GM03348 (cell line): ENCODE measurements at regions not wholly inside any gene's neighbourhood (a gene's known extent, or its start where the extent isn't known, plus 50 kb on each side); places are given as distances from the start of the nearest gene placed in this dataset.
"Not testable (repeated sequence)": the region's sequence is repeated elsewhere in the genome, so short reads cannot be mapped to it uniquely, and the experiment has no call there.

ENCODE experiments used
- DNase-seq: peaks from one replicate; pipeline ENCODE4 v3.0.0; 2012; ENCODE audit warnings: low spot score

- no peak for DNase-seq
Measured at GRCh38 chr22:49721211-49721763, 106.4 kb downstream of the BRD1 start.

- no peak for DNase-seq
Measured at GRCh38 chr22:49720279-49720959, 107.3 kb downstream of the BRD1 start.

- DNase-seq: no peak
Measured at GRCh38 chr22:49719046-49719445, 108.6 kb downstream of the BRD1 start.

- no peak for DNase-seq
Measured at GRCh38 chr22:49718396-49718795, 109.3 kb downstream of the BRD1 start.

- DNase-seq: no peak
Measured at GRCh38 chr22:49717322-49717919, 110.3 kb downstream of the BRD1 start.

DNA sequence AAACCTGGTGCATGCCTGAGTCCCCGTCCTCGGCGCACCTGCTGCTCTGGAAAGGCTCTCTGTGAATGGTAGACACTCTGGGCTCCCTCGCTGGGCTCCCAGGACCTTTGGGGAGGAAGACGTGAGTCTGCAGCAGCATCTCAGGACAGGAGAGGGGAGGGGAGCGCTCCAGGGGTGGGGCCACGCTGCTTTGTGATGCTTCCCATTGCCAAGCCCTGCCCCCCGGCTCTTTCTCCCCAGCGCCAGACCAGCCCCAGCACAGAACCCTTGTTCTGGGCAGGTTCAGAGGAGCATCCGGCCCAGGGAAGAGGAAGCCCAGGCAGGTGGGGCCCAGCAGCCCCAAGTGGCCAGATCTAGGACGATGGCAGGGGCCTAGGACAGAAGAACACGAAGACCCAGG is 111.2 kb downstream of the BRD1 start:
- no peak for DNase-seq

DNA sequence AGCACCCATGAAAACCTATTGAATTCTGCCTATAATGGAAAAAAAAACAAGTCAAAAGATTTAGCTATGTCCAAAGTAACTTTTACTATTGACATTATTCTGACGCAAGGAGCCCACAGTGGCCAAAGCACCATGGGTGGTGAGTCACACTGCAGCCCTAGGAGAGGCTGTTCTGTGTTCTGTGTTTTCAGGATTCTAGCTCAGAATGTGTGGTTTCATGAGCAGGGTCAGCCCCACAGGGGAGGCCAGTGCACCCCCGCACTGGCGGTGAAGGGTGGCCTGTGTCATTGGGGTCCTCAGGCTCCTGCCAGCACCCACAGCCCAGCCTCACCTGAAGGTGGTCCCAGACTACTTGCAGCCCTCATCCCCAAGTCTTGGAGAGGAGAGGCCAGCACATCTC is 112.2 kb downstream of the BRD1 start:
- DNase-seq: no peak

GRCh38 chr22:49713003-49713402 is 114.7 kb downstream of the BRD1 start:
- DNase-seq: no peak

- peak; percentile 46 for DNase-seq
Measured at GRCh38 chr22:49712195-49712791, 115.4 kb downstream of the BRD1 start.

GRCh38 chr22:49710746-49711145 is 116.9 kb downstream of the BRD1 start:
- no peak for DNase-seq

DNA sequence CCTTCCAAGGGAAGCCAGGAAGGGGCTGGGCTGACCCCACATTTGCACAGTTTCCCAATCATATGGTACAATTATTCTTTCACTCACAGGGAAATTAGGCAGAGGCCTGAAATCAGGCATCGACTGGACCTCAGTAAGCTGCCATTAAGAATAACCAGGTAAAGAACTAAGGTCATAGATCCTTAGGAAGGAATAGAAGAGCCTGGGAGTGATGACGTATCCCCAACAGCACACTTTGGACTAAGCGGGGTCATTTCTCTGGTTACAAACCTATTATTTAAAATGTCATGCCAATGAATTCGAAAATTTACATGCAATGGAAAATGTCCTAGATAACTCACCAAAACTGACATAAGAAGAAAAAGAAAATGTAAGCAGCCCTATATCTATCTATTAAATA is 118.2 kb downstream of the BRD1 start:
- no peak for DNase-seq

- no peak for DNase-seq
Measured at GRCh38 chr22:49705972-49706352, 121.7 kb downstream of the BRD1 start.

DNA sequence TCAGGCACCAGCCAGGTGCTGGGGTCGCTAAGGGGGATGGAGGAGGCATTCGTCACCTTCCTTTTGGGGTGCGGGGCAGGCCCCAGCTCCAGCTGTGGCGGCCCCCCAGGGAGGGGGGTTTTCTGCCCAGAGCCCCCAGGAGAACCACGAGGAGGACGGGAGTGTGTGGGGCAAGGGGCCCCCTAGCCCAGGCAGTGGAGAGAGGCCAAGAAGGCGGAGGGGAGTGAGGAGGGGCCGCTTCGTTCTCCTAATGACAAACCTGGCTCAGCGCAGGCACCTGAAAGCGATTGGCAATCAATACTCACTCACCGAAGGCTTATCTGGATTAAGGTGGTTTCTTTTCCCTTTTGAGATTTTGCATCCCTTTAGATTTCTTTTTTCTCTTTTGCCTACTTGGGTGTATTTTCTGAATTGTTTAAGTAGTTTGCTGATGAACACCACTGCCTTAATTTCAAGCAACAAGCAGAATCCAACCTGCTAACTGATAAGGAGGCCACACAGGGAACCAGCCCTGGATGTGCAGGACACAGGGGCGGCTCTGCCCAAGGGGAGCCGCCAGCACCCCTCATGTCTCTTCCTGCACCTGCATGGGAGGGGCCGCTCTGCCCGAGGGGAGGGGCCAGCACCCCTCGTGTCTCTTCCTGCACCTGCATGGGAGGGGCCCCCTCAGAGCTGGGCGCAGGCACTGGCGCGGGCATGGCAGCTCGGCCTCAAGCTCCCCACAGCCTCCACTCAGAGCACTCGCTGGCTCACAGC is 122.3 kb downstream of the BRD1 start:
- no peak for DNase-seq

- no peak for DNase-seq
Measured at GRCh38 chr22:49704345-49705215, 123.1 kb downstream of the BRD1 start.

- no peak for DNase-seq
Measured at GRCh38 chr22:49703990-49704344, 123.7 kb downstream of the BRD1 start.

GRCh38 chr22:49703505-49703904 is 124.2 kb downstream of the BRD1 start:
- no peak for DNase-seq

- no peak for DNase-seq
Measured at GRCh38 chr22:49702068-49702397, 125.6 kb downstream of the BRD1 start.

DNA sequence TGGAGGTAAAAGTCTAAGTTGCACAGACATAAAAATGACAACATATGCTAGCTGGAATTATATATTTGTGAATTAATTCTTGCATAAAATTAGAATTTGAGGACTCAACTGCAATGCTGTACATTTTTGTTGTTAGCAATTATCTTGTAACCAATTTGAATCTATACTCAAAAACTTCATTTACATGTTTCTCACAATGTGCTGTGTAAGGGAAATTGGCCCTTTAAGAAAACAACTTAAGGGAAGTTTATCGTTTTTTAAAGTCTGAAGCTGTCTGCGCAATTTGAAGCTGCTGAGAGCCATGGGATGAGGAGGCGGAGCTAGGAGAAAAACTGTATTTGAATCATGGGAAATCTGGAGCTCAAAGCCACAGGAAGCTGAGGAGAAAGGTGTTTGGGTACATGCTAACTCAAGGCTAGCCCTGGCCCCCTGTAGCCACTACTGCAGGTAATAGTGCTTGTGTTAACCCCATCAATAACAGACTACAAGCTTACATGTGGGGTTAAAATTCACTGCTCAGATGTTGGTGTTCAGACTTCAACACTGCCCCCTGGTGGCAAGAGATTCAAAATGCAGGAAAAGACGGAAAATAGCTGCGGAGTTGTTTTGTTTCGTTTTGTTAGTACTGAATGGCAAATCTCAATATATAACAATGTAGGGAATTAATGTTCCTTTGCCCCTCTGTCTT is 126.1 kb downstream of the BRD1 start:
- no peak for DNase-seq

- no peak for DNase-seq
Measured at GRCh38 chr22:49699928-49700498, 127.7 kb downstream of the BRD1 start.

GRCh38 chr22:49699476-49699875 is 128.2 kb downstream of the BRD1 start:
- no peak for DNase-seq

DNA sequence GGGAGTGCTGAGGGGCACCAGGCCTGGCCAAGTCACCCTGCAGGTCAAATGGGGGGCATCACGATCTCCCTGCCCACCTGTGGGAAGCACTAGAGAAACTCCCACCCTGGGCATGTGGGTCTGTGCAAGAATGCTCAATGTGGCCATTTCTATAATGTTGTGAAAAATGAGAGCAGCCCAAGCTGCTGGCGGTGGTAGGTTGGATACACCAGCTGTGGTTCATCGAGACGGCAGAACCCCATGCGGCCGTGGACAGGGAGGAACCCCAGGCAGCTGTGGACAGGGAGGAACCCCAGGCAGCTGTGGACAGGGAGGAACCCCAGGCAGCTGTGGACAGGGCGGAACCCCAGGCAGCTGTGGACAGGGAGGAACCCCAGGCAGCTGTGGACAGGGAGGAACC is 129.1 kb downstream of the BRD1 start:
- DNase-seq: not testable (repeated sequence)
